IPS-18c (cell line): ENCODE measurements at regions not wholly inside any gene's neighbourhood (a gene's known extent, or its start where the extent isn't known, plus 50 kb on each side); places are given as distances from the start of the nearest gene placed in this dataset.
"Not testable (repeated sequence)": the region's sequence is repeated elsewhere in the genome, so short reads cannot be mapped to it uniquely, and the experiment has no call there.

ENCODE experiments used
- H3K4me3 ChIP-seq: 2 replicates; pipeline ENCODE4 v1.7.0; 2013; ENCODE audit warnings: low read depth, mild to moderate bottlenecking, low read length, moderate library complexity; ENCODE audit not compliant: insufficient read depth
- H3K9me3 ChIP-seq: one replicate; pipeline ENCODE4 v1.6.1; 2013; ENCODE audit warnings: mild to moderate bottlenecking, low read length, moderate library complexity; ENCODE audit not compliant: control insufficient read depth, insufficient read depth

- peaks cover 3% of the 10 kb centered on the region for H3K9me3 ChIP-seq
- H3K4me3 ChIP-seq, result no peak overlapping the region
Observed at GRCh38 chr16:88192601-88193000, 190.2 kb upstream of the ZNF469 start.

GRCh38 chr16:88193706-88194396, 188.9 kb upstream of the ZNF469 start:
- H3K9me3 ChIP-seq, H3K4me3 ChIP-seq: not testable (repeated sequence)

- Histone ChIP-seq H3K9me3 (peaks cover 3% of the 10 kb centered on the region), H3K4me3 (no peak overlapping the region)
Observed at GRCh38 chr16:88194397-88195268, 188.1 kb upstream of the ZNF469 start.

- Histone ChIP-seq H3K4me3 (no peak overlapping the region), H3K9me3 (peaks cover 3% of the 10 kb centered on the region)
Observed at GRCh38 chr16:88195269-88195705, 187.5 kb upstream of the ZNF469 start.

- H3K4me3 ChIP-seq, result no peak overlapping the region
- H3K9me3 ChIP-seq, result peaks cover 3% of the 10 kb centered on the region
Observed at GRCh38 chr16:88195911-88196465, 186.8 kb upstream of the ZNF469 start.

- Histone ChIP-seq H3K9me3 (peaks cover 3% of the 10 kb centered on the region), H3K4me3 (no peak overlapping the region)
Observed at GRCh38 chr16:88196471-88197400, 186.0 kb upstream of the ZNF469 start.

- Histone ChIP-seq H3K4me3 (no peak overlapping the region), H3K9me3 (peaks cover 3% of the 10 kb centered on the region)
Observed at GRCh38 chr16:88197481-88198456, 185.0 kb upstream of the ZNF469 start.

- H3K4me3 ChIP-seq, H3K9me3 ChIP-seq: not testable (repeated sequence)
Observed at GRCh38 chr16:88198457-88199295, 184.1 kb upstream of the ZNF469 start.

- not testable (repeated sequence) for H3K9me3 ChIP-seq, H3K4me3 ChIP-seq
Observed at GRCh38 chr16:88199296-88200153, 183.2 kb upstream of the ZNF469 start.

- H3K9me3 ChIP-seq, H3K4me3 ChIP-seq: not testable (repeated sequence)
Observed at GRCh38 chr16:88200154-88200895, 182.4 kb upstream of the ZNF469 start.

- Histone ChIP-seq H3K4me3 (no peak overlapping the region), H3K9me3 (no peaks in the 10 kb centered on the region)
Observed at GRCh38 chr16:88200896-88201185, 181.9 kb upstream of the ZNF469 start.

- not testable (repeated sequence) for H3K9me3 ChIP-seq, H3K4me3 ChIP-seq
Observed at GRCh38 chr16:88201611-88202010, 181.1 kb upstream of the ZNF469 start.

- no peaks in the 10 kb centered on the region for H3K9me3 ChIP-seq
- no peak overlapping the region for H3K4me3 ChIP-seq
Observed at GRCh38 chr16:88202207-88202745, 180.5 kb upstream of the ZNF469 start.
